SKM-1 (cell line): ENCODE measurements at regions not wholly inside any gene's neighbourhood (a gene's known extent, or its start where the extent isn't known, plus 50 kb on each side); places are given as distances from the start of the nearest gene placed in this dataset.
"Not testable (repeated sequence)": the region's sequence is repeated elsewhere in the genome, so short reads cannot be mapped to it uniquely, and the experiment has no call there.

Experiments
- DNase-seq: peaks from one replicate; lab custom pipeline; 2025; ENCODE audit not compliant: unreplicated experiment; lab: John Stamatoyannopoulos, UW

DNA sequence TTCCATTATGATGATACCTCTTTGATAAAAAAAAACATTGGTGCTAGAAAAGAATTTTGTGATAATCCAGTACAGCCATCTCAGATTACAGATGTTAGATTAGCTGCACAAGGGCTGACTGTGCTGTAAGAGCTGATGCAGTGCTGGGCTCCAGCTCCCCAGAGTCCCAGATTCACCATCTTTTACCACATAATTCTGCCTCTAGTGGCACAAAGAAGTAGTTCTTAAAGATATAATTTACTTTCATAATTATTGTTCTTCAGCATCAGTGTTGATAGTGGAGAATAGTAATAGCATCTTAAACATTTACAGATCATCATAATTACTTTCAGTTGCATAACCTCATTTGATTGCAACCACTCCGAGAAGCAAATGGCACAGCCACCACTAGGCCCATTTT is 262.1 kb downstream of the BRINP2 start:
- no peak for DNase-seq

- no peak for DNase-seq
These were observed 260.4 kb downstream of the BRINP2 start for GRCh38 chr1:177431123-177431522.

DNA sequence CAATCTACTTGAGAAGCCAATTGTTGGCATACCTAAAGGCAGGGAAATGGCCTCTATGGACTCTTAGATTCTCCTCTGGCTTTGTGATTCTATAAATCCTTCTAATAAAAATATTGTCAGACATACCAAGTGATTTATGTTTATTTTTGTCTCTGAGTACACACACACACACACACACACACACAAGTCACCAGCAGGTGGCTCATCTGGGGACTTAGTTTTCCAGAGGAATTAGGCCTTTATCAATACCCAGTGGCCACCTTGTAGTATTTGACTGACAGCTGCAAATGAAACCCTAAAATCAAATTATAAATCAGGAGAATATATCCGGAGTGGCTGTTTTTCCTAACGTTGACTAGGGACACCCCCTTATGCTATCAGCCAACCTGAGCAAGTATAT is 258.5 kb downstream of the BRINP2 start:
- DNase-seq = no peak

GRCh38 chr1:177427811-177428210 is 257.1 kb downstream of the BRINP2 start:
- no peak for DNase-seq

DNA sequence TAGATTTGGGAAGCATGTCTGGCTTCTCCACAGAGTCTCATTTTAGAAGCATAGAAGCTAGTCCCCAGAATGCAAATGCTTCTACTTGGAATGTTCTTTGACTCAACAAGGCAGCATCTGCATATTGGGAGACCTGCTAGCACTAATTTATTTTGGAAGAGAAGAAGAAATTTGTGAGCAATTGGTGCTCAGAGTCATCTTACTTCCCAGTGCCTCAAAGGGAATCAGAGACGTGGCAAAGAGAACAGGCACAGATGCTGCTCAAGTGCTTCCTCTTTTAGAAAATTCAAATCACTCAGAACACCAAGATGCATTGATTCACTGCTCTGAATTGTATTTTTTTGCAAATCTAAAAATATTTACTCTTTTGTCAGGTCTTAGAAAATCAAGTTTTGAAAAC is 255.7 kb downstream of the BRINP2 start:
- DNase-seq = no peak

DNA sequence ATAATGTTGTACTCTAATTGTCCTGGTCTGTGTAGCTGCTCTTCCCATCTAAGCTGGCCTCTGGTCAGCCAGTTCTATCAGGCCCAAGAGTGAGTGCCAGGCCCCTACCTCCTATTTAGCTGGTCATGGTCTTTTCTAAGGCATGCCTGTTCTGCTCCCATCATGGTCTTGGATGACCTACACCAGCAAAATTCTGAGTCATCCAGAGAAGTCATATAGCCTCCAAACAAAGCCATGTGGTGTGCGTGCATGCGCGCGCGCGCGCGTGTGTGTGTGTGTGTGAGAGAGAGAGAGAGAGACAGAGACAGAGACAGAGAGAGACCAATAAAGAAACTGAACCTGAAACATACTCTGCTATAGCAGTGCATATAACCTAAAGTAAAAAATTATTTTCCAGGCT is 254.4 kb downstream of the BRINP2 start:
- DNase-seq = no peak

- DNase-seq = no peak
These were observed 254.0 kb downstream of the BRINP2 start for GRCh38 chr1:177424744-177425143.

- no peak for DNase-seq
These were observed 252.3 kb downstream of the BRINP2 start for GRCh38 chr1:177423090-177423489.

GRCh38 chr1:177413982-177414596 is 243.3 kb downstream of the BRINP2 start:
- no peak for DNase-seq

DNA sequence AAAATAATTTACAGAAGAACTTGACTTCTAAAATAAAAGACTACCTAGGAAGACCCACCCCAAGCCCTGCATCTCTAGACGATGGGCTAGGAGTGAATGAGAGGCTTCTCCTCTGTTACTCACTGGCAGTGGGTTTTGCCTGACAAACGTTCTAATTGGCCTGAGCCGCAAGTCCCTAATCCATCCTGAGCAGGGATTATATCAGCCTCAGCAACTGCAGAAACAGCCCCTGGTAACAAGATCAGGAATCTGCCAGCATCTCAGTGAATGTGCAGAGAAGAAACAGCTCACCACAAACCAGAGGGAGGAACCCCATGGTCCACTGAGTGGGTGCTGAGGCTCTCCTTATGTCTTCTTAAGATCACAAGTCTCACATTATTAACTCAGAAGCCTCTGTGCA is 240.6 kb downstream of the BRINP2 start:
- no peak for DNase-seq

DNA sequence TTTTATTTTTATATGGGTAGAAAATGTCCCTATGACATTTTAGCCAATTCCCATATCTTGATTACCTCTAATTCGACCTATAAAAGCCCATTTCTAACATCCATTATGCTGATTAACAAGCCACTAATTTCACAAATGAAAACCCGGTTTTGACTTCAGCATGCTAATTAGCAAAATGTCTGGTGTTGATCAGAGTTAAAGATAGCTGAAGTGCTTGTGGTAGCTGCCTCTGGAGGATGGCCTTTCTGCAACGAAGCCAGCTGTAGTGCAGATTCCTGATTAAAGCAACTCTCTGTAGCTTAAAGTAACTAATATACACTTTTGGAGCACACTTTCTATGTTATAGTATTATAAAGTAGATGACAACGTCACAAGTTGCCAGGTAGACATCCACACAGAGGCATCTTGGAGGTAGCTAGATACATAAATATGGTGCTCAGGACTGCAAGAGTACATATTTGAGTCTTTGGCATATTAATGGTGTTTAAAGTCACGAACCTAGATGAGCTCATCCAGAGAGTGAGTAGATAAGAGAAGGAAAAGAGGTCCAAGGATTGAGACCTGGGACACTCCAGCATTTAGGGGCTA is 239.5 kb downstream of the BRINP2 start:
- DNase-seq = no peak

DNA sequence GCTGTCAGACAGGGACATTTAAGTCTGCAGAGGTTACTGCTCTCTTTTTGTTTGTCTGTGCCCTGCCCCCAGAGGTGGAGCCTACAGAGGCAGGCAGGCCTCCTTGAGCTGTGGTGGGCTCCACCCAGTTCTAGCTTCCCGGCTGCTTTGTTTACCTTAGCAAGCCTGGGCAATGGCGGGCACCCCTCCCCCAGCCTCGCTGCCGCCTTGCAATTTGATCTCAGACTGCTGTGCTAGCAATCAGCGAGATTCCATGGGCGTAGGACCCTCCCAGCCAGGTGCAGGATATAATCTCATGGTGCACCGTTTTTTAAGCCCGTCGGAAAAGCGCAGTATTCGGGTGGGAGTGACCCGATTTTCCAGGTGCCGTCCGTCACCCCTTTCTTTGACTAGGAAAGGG is 235.6 kb downstream of the BRINP2 start:
- not testable (repeated sequence) for DNase-seq

- no peak for DNase-seq
These were observed 221.6 kb downstream of the BRINP2 start for GRCh38 chr1:177392336-177392735.

DNA sequence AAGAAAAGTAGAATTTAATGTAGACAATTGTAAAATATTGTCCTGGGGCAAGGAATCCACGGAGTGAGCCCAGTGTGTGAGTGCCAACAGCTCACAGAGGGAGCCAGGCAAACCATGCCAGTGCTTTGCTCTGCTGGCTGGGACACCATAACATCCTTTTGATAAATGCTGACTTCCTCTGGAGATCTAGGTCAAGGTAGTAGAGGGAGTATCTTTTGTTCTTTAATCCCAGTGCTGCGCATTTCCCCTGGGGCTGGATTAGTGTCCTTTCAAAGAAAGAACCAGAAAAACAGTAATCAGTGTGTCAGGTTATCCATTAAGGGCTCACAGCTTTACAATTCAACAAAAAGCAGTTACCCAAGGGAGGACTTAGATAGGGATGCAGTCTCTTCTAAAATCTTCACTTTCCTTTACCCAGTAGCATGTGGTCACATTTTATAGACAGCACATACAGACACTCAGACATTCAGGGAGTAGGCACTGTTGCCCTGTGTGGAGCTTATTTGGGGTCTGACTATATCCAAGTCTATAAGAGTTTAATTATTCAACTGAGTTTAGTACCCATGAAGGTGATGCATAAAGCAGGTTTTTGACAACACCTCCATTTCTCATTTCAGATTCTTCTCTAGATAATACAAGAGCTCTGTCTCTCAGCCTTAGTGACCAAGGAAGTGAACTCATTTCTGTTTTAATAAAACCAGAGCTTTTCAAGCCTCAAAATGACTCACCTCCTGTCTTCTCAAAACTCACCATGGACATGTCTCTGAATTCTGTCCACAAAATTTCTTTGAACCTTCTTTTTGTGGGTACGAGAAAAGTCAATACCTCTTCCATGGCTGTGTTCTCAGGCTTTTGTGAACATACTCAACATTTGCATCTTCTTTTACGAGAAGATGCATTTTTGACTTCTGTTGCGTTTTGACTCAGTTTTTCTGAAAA is 215.3 kb downstream of the BRINP2 start:
- no peak for DNase-seq

DNA sequence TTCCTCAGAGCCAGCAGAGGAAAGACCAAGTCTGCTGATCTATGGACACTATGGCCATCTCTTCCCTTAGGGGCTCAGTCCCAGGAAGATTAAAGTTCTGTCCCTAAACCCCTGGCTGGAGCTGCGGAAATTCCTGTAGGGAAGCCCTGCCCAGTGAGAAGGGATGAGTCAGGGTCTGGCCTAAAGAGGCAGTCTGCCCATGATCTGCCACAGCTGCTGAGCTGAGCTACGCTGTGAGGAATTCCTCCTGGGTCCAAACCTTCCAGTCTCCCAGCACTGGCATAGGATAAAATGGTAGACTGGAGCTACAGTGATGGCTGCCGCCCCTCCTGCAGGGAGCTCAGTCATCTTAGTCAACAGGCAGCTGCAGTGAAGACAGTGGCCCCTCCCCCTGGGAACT is 213.7 kb downstream of the BRINP2 start:
- no peak for DNase-seq

DNA sequence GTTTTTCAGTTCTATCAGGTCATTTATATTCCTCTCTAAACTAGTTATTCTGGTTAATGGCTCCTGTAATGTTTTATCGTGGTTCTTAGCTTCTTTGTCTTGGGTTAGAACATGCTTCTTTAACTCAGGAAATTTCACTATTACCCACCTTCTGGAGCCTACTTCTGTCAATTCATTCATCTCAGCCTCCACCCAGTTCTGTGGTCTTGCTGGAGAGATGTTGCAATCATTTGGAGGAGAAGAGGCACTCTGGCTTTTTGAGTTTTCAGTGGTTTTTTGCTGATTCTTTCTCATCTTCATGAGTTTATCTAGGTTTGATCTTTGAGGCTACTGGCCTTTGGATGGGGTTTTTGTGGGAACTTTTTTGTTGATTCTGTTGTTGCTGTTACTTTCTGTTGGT is 213.0 kb downstream of the BRINP2 start:
- DNase-seq = no peak

- DNase-seq = no peak
These were observed 207.1 kb downstream of the BRINP2 start for GRCh38 chr1:177377866-177378265.

DNA sequence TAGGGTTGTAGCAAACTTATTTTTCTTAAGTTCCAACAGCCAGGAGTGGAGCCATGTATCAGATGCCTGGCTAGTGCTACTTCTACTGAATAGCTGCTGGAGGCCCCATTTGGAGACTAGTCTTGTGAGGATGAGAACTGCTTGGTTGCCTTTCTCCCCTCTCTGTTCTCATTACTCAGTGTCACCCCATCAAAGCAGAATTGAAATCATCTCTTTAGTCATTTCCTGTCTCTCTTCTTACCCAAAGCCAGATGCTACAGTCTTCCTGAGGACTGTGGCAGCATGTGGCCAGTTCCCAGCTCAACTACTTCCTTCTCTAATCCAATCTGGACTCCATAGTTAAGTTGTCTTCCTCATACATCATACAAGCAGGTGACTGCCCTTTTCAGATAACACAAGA is 197.5 kb downstream of the BRINP2 start:
- no peak for DNase-seq

DNA sequence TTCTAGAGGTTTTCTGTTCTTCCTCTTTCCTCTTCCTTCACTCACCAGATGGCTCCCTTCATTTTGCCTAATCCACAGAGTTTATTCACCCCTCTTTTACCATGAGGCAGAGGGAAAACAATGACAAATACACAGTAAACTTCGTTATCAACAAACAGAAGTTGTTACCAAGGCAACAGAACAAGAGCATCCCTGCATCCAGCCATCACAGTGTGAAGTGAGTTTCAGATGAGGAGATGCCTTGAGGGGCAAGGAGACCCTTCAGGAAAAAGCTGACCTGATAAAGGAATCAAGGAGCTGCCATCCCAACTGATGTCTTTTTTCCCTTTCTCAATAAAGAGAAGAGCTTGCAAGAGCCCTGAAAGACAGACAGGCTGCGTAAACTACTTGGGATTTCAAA is 195.3 kb downstream of the BRINP2 start:
- no peak for DNase-seq

DNA sequence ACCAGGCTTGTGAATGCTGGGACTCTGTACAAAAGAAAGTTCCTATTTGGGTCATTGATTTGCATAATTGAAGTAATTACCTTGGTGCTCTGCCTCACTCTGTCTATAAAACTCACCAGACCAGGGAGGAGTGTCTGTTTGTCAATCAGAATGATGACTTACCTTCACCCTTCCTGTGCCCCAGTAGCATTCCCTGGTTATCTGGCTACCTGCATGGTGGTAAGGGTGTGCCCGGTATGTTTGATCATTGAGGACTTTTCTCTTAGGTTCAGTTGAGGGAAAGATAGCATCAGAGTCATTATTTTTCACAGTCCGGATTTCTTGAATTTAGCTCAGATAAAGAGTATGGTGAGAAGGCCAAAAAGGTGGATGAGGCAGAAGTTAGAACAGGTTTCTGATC is 190.0 kb downstream of the BRINP2 start:
- no peak for DNase-seq

- DNase-seq = no peak
These were observed 186.1 kb downstream of the BRINP2 start for GRCh38 chr1:177356674-177357435.
